GM23338 (cell line): ENCODE measurements at regions not wholly inside any gene's neighbourhood (a gene's known extent, or its start where the extent isn't known, plus 50 kb on each side); places are given as distances from the start of the nearest gene placed in this dataset.

Source experiments
- ATAC-seq: fragments of 200-7000 bp; cut with Tn5 transposase; 3 replicates; pipeline ENCODE4 v1.9.1; 2020
- DNase-seq: peaks from one replicate; pipeline ENCODE4 v3.0.0-alpha.2; 2015; ENCODE audit warnings: low spot score
- H2AFZ ChIP-seq: fragments of 200-600 bp; sonication (generic); 2 replicates; pipeline ENCODE4 v1.8.0; 2016; ENCODE audit warnings: antibody characterized with exemption, mild to moderate bottlenecking, moderate library complexity
- H3F3A ChIP-seq: fragments of 200-600 bp; sonication (generic); replicated peaks from 2 replicates; pipeline ENCODE4 v1.8.0; 2017; ENCODE audit warnings: antibody characterized with exemption, mixed run types, low read depth
- H3K27ac ChIP-seq: fragments of 200-600 bp; sonication (generic); 2 replicates; pipeline ENCODE4 v1.6.1; 2016; ENCODE audit warnings: low read depth
- H3K27me3 ChIP-seq: fragments of 200-600 bp; sonication (generic); 2 replicates; pipeline ENCODE4 v1.8.0; 2016; ENCODE audit warnings: mild to moderate bottlenecking, mixed run types, moderate library complexity; ENCODE audit not compliant: insufficient read depth
- H3K36me3 ChIP-seq: fragments of 200-600 bp; sonication (generic); 2 replicates; pipeline ENCODE4 v1.8.0; 2016; ENCODE audit warnings: mild to moderate bottlenecking; ENCODE audit not compliant: insufficient read depth
- H3K4me1 ChIP-seq: fragments of 200-600 bp; sonication (generic); 2 replicates; pipeline ENCODE4 v1.8.0; 2016; ENCODE audit warnings: mild to moderate bottlenecking, moderate library complexity; ENCODE audit not compliant: insufficient read depth
- H3K4me2 ChIP-seq: fragments of 200-600 bp; sonication (generic); 2 replicates; pipeline ENCODE4 v1.7.1; 2017; ENCODE audit warnings: mixed run types
- H3K4me3 ChIP-seq: fragments of 200-600 bp; sonication (generic); 2 replicates; pipeline ENCODE4 v1.6.1; 2016; ENCODE audit warnings: mixed run types
- H3K79me2 ChIP-seq: fragments of 200-600 bp; sonication (generic); replicated peaks from 2 replicates; pipeline ENCODE4 v1.8.0; 2017; ENCODE audit warnings: mild to moderate bottlenecking; ENCODE audit not compliant: insufficient read depth
- H3K9me2 ChIP-seq: fragments of 200-600 bp; sonication (generic); 2 replicates; pipeline ENCODE4 v1.8.0; 2017; ENCODE audit not compliant: insufficient read depth
- H4K20me1 ChIP-seq: fragments of 200-600 bp; sonication (generic); replicated peaks from 2 replicates; pipeline ENCODE4 v1.8.0; 2017; ENCODE audit warnings: mild to moderate bottlenecking; ENCODE audit not compliant: insufficient read depth
- H3K27ac Mint-ChIP-seq: 2 replicates; pipeline ENCODE4 v1.8.0; 2020; ENCODE audit warnings: inconsistent platforms, mild to moderate bottlenecking, moderate library complexity, mixed read lengths
- H3K27me3 Mint-ChIP-seq: 3 replicates; pipeline ENCODE4 v1.8.0; 2022; ENCODE audit warnings: low read depth, mild to moderate bottlenecking, moderate library complexity, mixed read lengths, inconsistent platforms; ENCODE audit not compliant: insufficient read depth, poor library complexity
- H3K36me3 Mint-ChIP-seq: 3 replicates; pipeline ENCODE4 v1.8.0; 2021; ENCODE audit warnings: low read depth, mild to moderate bottlenecking, inconsistent platforms, moderate library complexity, mixed read lengths
- H3K4me1 Mint-ChIP-seq: 3 replicates; pipeline ENCODE4 v1.8.0; 2020; ENCODE audit warnings: mild to moderate bottlenecking, inconsistent platforms, mixed read lengths
- H3K4me3 Mint-ChIP-seq: 3 replicates; pipeline ENCODE4 v1.8.0; 2021; ENCODE audit warnings: moderate library complexity, mild to moderate bottlenecking, inconsistent platforms, mixed read lengths
- H3K9me3 Mint-ChIP-seq: 3 replicates; pipeline ENCODE4 v1.8.0; 2020; ENCODE audit warnings: moderate library complexity, mild to moderate bottlenecking, inconsistent platforms, mixed read lengths
- CREB1 ChIP-seq: fragments of 250-450 bp; sonication (Bioruptor Pico); IDR thresholded peaks from 2 replicates; pipeline ENCODE4 v1.5.0; 2020; ENCODE audit warnings: low read depth, mild to moderate bottlenecking, moderate library complexity
- EZH2 ChIP-seq: fragments of 200-600 bp; sonication (generic); IDR thresholded peaks from one replicate; pipeline ENCODE4 v1.8.0; 2017; ENCODE audit warnings: antibody characterized with exemption, mild to moderate bottlenecking, low read depth; ENCODE audit not compliant: unreplicated experiment
- EZH2phosphoT487 ChIP-seq: fragments of 200-600 bp; sonication (generic); IDR thresholded peaks from one replicate; pipeline ENCODE4 v1.8.1; 2018; ENCODE audit warnings: antibody characterized with exemption; ENCODE audit not compliant: unreplicated experiment
- JUNB ChIP-seq: IDR thresholded peaks from one replicate; pipeline ENCODE4 v1.6.1; 2016; ENCODE audit warnings: antibody characterized with exemption; ENCODE audit not compliant: unreplicated experiment
- NANOG ChIP-seq: IDR thresholded peaks from 2 replicates; pipeline ENCODE4 v1.6.1; 2016; ENCODE audit warnings: antibody characterized with exemption, borderline replicate concordance
- POLR2AphosphoS5 ChIP-seq: IDR thresholded peaks from 2 replicates; pipeline ENCODE4 v1.6.1; 2016; ENCODE audit warnings: antibody characterized with exemption, low read depth
- STAT1 ChIP-seq: IDR thresholded peaks from one replicate; pipeline ENCODE4 v1.6.1; 2016; ENCODE audit warnings: antibody characterized with exemption; ENCODE audit not compliant: unreplicated experiment
- ZNF114 ChIP-seq: fragments of 250-450 bp; sonication (Bioruptor Pico); IDR thresholded peaks from 2 replicates; pipeline ENCODE4 v1.5.0; 2020; ENCODE audit warnings: mild to moderate bottlenecking, moderate library complexity
- ZNF331 ChIP-seq: fragments of 250-450 bp; sonication (Bioruptor Pico); IDR thresholded peaks from 2 replicates; pipeline ENCODE4 v1.5.0; 2020; ENCODE audit warnings: low read depth, mild to moderate bottlenecking, moderate library complexity
- TF ChIP-seq, protein P1 (sequence below): IDR thresholded peaks from one replicate; pipeline ENCODE4 v1.6.1; 2018; ENCODE audit warnings: antibody characterized with exemption; ENCODE audit not compliant: unreplicated experiment
- TF ChIP-seq, protein P2 (sequence below): fragments of 250-450 bp; sonication (Bioruptor Pico); IDR thresholded peaks from 2 replicates; pipeline ENCODE4 v1.5.0; 2020; ENCODE audit warnings: mild to moderate bottlenecking, moderate library complexity
- TF ChIP-seq, protein P3 (sequence below), 2 experiments: fragments of 200-600 bp in 1 of 2; sonication (generic) in 1 of 2; conservative IDR thresholded peaks; 2 replicates each; pipeline versions ENCODE4 v1.5.1 to v1.6.1; 2016 to 2017; ENCODE audit warnings: antibody characterized with exemption in 2 of 2, low read depth in 2 of 2, mild to moderate bottlenecking in 2 of 2, moderate library complexity in 1 of 2
- TF ChIP-seq, protein P4 (sequence below): IDR thresholded peaks from 2 replicates; pipeline ENCODE4 v1.6.1; 2016; ENCODE audit warnings: antibody characterized with exemption

DNA sequence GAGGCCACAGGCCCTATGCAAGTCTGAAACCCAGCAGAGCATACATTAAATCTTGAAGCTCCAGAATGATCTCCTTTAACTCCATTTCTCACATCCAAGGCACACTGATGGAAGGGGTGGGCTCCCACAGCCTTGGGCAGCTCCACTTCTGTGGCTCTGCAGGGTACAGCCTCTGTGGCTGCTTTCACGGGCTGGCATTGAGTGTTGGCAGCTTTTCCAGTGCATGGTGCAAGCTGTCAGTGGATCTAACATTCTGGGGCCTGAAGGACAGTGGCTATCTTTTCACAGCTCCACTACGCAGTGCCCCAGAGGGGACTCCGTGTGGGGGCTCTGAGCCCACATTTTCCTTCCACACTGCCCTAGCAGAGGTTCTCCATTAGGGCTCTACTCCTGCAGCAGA lies 265.7 kb upstream of the MAGI2 start:
- ATAC-seq (no peak), DNase-seq (no peak)
- Histone ChIP-seq H3K4me2 (no peak overlapping the region), H3K4me1 (no peaks in the 10 kb centered on the region), H3K79me2 (no peaks in the 10 kb centered on the region), H3K4me3 (no peak overlapping the region), H3K9me2 (no peaks in the 10 kb centered on the region), H3K27me3 (no peaks in the 10 kb centered on the region), H2AFZ (no peak overlapping the region), H3K27ac (no peak overlapping the region), H3K36me3 (no peaks in the 10 kb centered on the region), H3F3A (no peaks in the 10 kb centered on the region), H4K20me1 (no peaks in the 10 kb centered on the region)
- peaks cover under 1% of the 10 kb centered on the region for H3K27me3 Mint-ChIP-seq
- H3K4me1 Mint-ChIP-seq, result peaks cover 6% of the 10 kb centered on the region; the same call in 2 of the 3 replicates
- no peak overlapping the region for H3K27ac Mint-ChIP-seq
- H3K36me3 Mint-ChIP-seq, result no peaks in the 10 kb centered on the region
- no peaks in the 10 kb centered on the region for H3K9me3 Mint-ChIP-seq
- no peak overlapping the region for H3K4me3 Mint-ChIP-seq
- TF ChIP-seq POLR2AphosphoS5 (no peak), STAT1 (no peak), CREB1 (CRISPR knock-in tag) (no peak), JUNB (no peak), EZH2 (no peak), EZH2phosphoT487 (no peak), ZNF114 (CRISPR knock-in tag) (no peak), NANOG (no peak), ZNF331 (CRISPR knock-in tag) (no peak)
- TF ChIP-seq, protein P1, sequence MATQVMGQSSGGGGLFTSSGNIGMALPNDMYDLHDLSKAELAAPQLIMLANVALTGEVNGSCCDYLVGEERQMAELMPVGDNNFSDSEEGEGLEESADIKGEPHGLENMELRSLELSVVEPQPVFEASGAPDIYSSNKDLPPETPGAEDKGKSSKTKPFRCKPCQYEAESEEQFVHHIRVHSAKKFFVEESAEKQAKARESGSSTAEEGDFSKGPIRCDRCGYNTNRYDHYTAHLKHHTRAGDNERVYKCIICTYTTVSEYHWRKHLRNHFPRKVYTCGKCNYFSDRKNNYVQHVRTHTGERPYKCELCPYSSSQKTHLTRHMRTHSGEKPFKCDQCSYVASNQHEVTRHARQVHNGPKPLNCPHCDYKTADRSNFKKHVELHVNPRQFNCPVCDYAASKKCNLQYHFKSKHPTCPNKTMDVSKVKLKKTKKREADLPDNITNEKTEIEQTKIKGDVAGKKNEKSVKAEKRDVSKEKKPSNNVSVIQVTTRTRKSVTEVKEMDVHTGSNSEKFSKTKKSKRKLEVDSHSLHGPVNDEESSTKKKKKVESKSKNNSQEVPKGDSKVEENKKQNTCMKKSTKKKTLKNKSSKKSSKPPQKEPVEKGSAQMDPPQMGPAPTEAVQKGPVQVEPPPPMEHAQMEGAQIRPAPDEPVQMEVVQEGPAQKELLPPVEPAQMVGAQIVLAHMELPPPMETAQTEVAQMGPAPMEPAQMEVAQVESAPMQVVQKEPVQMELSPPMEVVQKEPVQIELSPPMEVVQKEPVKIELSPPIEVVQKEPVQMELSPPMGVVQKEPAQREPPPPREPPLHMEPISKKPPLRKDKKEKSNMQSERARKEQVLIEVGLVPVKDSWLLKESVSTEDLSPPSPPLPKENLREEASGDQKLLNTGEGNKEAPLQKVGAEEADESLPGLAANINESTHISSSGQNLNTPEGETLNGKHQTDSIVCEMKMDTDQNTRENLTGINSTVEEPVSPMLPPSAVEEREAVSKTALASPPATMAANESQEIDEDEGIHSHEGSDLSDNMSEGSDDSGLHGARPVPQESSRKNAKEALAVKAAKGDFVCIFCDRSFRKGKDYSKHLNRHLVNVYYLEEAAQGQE, result no peak
- TF ChIP-seq, protein P2, sequence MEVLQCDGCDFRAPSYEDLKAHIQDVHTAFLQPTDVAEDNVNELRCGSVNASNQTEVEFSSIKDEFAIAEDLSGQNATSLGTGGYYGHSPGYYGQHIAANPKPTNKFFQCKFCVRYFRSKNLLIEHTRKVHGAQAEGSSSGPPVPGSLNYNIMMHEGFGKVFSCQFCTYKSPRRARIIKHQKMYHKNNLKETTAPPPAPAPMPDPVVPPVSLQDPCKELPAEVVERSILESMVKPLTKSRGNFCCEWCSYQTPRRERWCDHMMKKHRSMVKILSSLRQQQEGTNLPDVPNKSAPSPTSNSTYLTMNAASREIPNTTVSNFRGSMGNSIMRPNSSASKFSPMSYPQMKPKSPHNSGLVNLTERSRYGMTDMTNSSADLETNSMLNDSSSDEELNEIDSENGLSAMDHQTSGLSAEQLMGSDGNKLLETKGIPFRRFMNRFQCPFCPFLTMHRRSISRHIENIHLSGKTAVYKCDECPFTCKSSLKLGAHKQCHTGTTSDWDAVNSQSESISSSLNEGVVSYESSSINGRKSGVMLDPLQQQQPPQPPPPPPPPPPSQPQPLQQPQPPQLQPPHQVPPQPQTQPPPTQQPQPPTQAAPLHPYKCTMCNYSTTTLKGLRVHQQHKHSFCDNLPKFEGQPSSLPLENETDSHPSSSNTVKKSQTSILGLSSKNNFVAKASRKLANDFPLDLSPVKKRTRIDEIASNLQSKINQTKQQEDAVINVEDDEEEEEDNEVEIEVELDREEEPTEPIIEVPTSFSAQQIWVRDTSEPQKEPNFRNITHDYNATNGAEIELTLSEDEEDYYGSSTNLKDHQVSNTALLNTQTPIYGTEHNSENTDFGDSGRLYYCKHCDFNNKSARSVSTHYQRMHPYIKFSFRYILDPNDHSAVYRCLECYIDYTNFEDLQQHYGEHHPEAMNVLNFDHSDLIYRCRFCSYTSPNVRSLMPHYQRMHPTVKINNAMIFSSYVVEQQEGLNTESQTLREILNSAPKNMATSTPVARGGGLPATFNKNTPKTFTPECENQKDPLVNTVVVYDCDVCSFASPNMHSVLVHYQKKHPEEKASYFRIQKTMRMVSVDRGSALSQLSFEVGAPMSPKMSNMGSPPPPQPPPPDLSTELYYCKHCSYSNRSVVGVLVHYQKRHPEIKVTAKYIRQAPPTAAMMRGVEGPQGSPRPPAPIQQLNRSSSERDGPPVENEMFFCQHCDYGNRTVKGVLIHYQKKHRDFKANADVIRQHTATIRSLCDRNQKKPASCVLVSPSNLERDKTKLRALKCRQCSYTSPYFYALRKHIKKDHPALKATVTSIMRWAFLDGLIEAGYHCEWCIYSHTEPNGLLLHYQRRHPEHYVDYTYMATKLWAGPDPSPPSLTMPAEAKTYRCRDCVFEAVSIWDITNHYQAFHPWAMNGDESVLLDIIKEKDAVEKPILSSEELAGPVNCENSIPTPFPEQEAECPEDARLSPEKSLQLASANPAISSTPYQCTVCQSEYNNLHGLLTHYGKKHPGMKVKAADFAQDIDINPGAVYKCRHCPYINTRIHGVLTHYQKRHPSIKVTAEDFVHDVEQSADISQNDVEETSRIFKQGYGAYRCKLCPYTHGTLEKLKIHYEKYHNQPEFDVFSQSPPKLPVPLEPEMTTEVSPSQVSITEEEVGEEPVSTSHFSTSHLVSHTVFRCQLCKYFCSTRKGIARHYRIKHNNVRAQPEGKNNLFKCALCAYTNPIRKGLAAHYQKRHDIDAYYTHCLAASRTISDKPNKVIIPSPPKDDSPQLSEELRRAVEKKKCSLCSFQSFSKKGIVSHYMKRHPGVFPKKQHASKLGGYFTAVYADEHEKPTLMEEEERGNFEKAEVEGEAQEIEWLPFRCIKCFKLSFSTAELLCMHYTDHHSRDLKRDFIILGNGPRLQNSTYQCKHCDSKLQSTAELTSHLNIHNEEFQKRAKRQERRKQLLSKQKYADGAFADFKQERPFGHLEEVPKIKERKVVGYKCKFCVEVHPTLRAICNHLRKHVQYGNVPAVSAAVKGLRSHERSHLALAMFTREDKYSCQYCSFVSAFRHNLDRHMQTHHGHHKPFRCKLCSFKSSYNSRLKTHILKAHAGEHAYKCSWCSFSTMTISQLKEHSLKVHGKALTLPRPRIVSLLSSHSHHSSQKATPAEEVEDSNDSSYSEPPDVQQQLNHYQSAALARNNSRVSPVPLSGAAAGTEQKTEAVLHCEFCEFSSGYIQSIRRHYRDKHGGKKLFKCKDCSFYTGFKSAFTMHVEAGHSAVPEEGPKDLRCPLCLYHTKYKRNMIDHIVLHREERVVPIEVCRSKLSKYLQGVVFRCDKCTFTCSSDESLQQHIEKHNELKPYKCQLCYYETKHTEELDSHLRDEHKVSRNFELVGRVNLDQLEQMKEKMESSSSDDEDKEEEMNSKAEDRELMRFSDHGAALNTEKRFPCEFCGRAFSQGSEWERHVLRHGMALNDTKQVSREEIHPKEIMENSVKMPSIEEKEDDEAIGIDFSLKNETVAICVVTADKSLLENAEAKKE (CRISPR knock-in tag), result no peak
- TF ChIP-seq, protein P3, sequence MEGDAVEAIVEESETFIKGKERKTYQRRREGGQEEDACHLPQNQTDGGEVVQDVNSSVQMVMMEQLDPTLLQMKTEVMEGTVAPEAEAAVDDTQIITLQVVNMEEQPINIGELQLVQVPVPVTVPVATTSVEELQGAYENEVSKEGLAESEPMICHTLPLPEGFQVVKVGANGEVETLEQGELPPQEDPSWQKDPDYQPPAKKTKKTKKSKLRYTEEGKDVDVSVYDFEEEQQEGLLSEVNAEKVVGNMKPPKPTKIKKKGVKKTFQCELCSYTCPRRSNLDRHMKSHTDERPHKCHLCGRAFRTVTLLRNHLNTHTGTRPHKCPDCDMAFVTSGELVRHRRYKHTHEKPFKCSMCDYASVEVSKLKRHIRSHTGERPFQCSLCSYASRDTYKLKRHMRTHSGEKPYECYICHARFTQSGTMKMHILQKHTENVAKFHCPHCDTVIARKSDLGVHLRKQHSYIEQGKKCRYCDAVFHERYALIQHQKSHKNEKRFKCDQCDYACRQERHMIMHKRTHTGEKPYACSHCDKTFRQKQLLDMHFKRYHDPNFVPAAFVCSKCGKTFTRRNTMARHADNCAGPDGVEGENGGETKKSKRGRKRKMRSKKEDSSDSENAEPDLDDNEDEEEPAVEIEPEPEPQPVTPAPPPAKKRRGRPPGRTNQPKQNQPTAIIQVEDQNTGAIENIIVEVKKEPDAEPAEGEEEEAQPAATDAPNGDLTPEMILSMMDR (conservative IDR thresholded peaks at IDR 0.05; ENCODE audit: low read depth in 2 of 2), result no peak
- TF ChIP-seq, protein P4, sequence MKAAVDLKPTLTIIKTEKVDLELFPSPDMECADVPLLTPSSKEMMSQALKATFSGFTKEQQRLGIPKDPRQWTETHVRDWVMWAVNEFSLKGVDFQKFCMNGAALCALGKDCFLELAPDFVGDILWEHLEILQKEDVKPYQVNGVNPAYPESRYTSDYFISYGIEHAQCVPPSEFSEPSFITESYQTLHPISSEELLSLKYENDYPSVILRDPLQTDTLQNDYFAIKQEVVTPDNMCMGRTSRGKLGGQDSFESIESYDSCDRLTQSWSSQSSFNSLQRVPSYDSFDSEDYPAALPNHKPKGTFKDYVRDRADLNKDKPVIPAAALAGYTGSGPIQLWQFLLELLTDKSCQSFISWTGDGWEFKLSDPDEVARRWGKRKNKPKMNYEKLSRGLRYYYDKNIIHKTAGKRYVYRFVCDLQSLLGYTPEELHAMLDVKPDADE, result no peak
